Trophoblast cell (in vitro differentiated cells and primary cell): ENCODE measurements at regions not wholly inside any gene's neighbourhood (a gene's known extent, or its start where the extent isn't known, plus 50 kb on each side); places are given as distances from the start of the nearest gene placed in this dataset.

Source experiments
- DNase-seq, 2 donors: peaks; one replicate each; pipeline ENCODE4 v3.0.0-alpha.2; 2016
- H2AFZ ChIP-seq: 2 replicates; pipeline ENCODE4 v1.6.1; 2013; ENCODE audit warnings: low read length, moderate library complexity, mild to moderate bottlenecking; ENCODE audit not compliant: insufficient read depth, poor library complexity
- H2AK5ac ChIP-seq: 2 replicates; pipeline ENCODE4 v1.6.1; 2013; ENCODE audit warnings: mild to moderate bottlenecking, low read length
- H2BK120ac ChIP-seq: 2 replicates; pipeline ENCODE4 v1.6.1; 2013; ENCODE audit warnings: low read length, mild to moderate bottlenecking, moderate library complexity; ENCODE audit not compliant: insufficient read depth, poor library complexity
- H2BK12ac ChIP-seq: 2 replicates; pipeline ENCODE4 v1.6.1; 2013; ENCODE audit warnings: mild to moderate bottlenecking, low read length, moderate library complexity
- H2BK5ac ChIP-seq: 2 replicates; pipeline ENCODE4 v1.6.1; 2013; ENCODE audit warnings: low read length, low read depth, moderate library complexity, mild to moderate bottlenecking; ENCODE audit not compliant: poor library complexity
- H3K14ac ChIP-seq: 2 replicates; pipeline ENCODE4 v1.6.1; 2013; ENCODE audit warnings: mild to moderate bottlenecking, low read length
- H3K18ac ChIP-seq: 2 replicates; pipeline ENCODE4 v1.6.1; 2013; ENCODE audit warnings: mild to moderate bottlenecking, low read length
- H3K23ac ChIP-seq: 2 replicates; pipeline ENCODE4 v1.6.1; 2013; ENCODE audit warnings: low read length
- H3K27ac ChIP-seq: 2 replicates; pipeline ENCODE4 v1.5.1; 2013; ENCODE audit warnings: low read depth, mild to moderate bottlenecking, inconsistent platforms, low read length, moderate library complexity
- H3K27me3 ChIP-seq: 2 replicates; pipeline ENCODE4 v1.6.1; 2013; ENCODE audit warnings: inconsistent platforms, mild to moderate bottlenecking, low read length, moderate library complexity; ENCODE audit not compliant: insufficient read depth
- H3K36me3 ChIP-seq, 2 experiments: 1 replicate in 1 of 2; 2 replicates in 1 of 2; pipeline ENCODE4 v1.6.1; 2013; ENCODE audit warnings: low read length in 2 of 2, mild to moderate bottlenecking in 2 of 2, moderate library complexity in 1 of 2; ENCODE audit not compliant: insufficient read depth in 2 of 2, control insufficient read depth in 1 of 2
- H3K4ac ChIP-seq: 2 replicates; pipeline ENCODE4 v1.6.1; 2013; ENCODE audit warnings: low read depth, mild to moderate bottlenecking, low read length, moderate library complexity
- H3K4me1 ChIP-seq, 2 experiments: 1 replicate in 1 of 2; 2 replicates in 1 of 2; pipeline ENCODE4 v1.6.1; 2013; ENCODE audit warnings: low read length in 2 of 2, mild to moderate bottlenecking in 2 of 2, moderate library complexity in 1 of 2; ENCODE audit not compliant: insufficient read depth in 2 of 2, control insufficient read depth in 1 of 2
- H3K4me2 ChIP-seq: 2 replicates; pipeline ENCODE4 v1.6.1; 2013; ENCODE audit warnings: inconsistent platforms, mild to moderate bottlenecking, low read length, moderate library complexity
- H3K4me3 ChIP-seq: 2 replicates; pipeline ENCODE4 v1.5.1; 2013; ENCODE audit warnings: mild to moderate bottlenecking, low read depth, low read length, inconsistent platforms
- H3K79me1 ChIP-seq: one replicate; pipeline ENCODE4 v1.6.1; 2013; ENCODE audit warnings: low read length
- H3K79me2 ChIP-seq: 2 replicates; pipeline ENCODE4 v1.6.1; 2013; ENCODE audit warnings: low read length, mild to moderate bottlenecking; ENCODE audit not compliant: control insufficient read depth, insufficient read depth, poor library complexity
- H3K9ac ChIP-seq: 2 replicates; pipeline ENCODE4 v1.6.1; 2013; ENCODE audit warnings: mild to moderate bottlenecking, low read length
- H3K9me3 ChIP-seq: 2 replicates; pipeline ENCODE4 v1.6.1; 2013; ENCODE audit warnings: low read depth, mild to moderate bottlenecking, control low read depth, inconsistent platforms, low read length; ENCODE audit not compliant: insufficient read depth
- H4K12ac ChIP-seq: 2 replicates; pipeline ENCODE4 v1.6.1; 2013; ENCODE audit warnings: low read depth, mild to moderate bottlenecking, low read length, moderate library complexity
- H4K8ac ChIP-seq: 2 replicates; pipeline ENCODE4 v1.6.1; 2013; ENCODE audit warnings: low read depth, mild to moderate bottlenecking, low read length, moderate library complexity
- H4K91ac ChIP-seq: one replicate; pipeline ENCODE4 v1.6.1; 2013; ENCODE audit warnings: low read depth, mild to moderate bottlenecking, low read length, moderate library complexity
- WGBS: extraction: QIAGEN DNeasy Blood & Tissue Kit; methylation state at CpG from one replicate; pipeline ENCODE4 v1.1.7; 2013; ENCODE audit warnings: missing lambda C conversion rate; ENCODE audit not compliant: insufficient read length, insufficient coverage; ENCODE audit errors: extremely low coverage; 5-methylcytosine and 5-hydroxymethylcytosine counted together

- H2BK12ac ChIP-seq: no peak overlapping the region
- no CpG with 5 or more reads among the region's 1 CpG for WGBS
Measured at GRCh38 chr6:56772737-56773184, 130.1 kb upstream of the DST start.

GRCh38 chr6:56771929-56772607 lies 129.4 kb upstream of the DST start:
- Histone ChIP-seq H3K18ac (no peak overlapping the region), H2AK5ac (no peak overlapping the region), H2BK120ac (no peak overlapping the region), H2BK12ac (no peak overlapping the region), H2AFZ (no peak overlapping the region), H2BK5ac (no peak overlapping the region), H3K4me2 (no peak overlapping the region), H3K4me3 (no peak overlapping the region), H3K79me1 (peaks cover 2% of the 10 kb centered on the region), H3K14ac (no peak overlapping the region), H4K8ac (no peak overlapping the region), H3K4ac (no peak overlapping the region), H3K9ac (no peak overlapping the region), H3K23ac (no peak overlapping the region), H3K27me3 (no peaks in the 10 kb centered on the region), H3K27ac (no peak overlapping the region), H4K91ac (no peak overlapping the region), H4K12ac (no peak overlapping the region), H3K36me3 (no peaks in the 10 kb centered on the region), H3K79me2 (no peaks in the 10 kb centered on the region), H3K9me3 (no peaks in the 10 kb centered on the region), H3K4me1 (peaks cover 4 to 8% of the 10 kb centered on the region in 2 experiments)
- no CpG with 5 or more reads among the region's 7 CpGs for WGBS
- DNase-seq: no peak

More at GRCh38 chr6:56772737-56773184, 130.1 kb upstream of the DST start:
- Histone ChIP-seq H3K36me3 (no peaks in the 10 kb centered on the region), H3K18ac (no peak overlapping the region), H2BK120ac (no peak overlapping the region), H2BK5ac (no peak overlapping the region), H4K12ac (no peak overlapping the region), H2AK5ac (no peak overlapping the region), H3K9ac (no peak overlapping the region), H3K79me1 (peaks cover under 1% of the 10 kb centered on the region), H2AFZ (no peak overlapping the region), H3K27ac (no peak overlapping the region), H3K4me2 (no peak overlapping the region), H4K8ac (no peak overlapping the region), H3K9me3 (no peaks in the 10 kb centered on the region), H4K91ac (no peak overlapping the region), H3K23ac (no peak overlapping the region), H3K14ac (no peak overlapping the region), H3K4me3 (no peak overlapping the region), H3K79me2 (no peaks in the 10 kb centered on the region), H3K4ac (no peak overlapping the region), H3K4me1 (peaks cover 2 to 5% of the 10 kb centered on the region in 2 experiments), H3K27me3 (no peaks in the 10 kb centered on the region)
- DNase-seq: no peak

GRCh38 chr6:56771189-56771588 lies 128.5 kb upstream of the DST start:
- Histone ChIP-seq H3K4me3 (no peak overlapping the region), H4K91ac (no peak overlapping the region), H4K8ac (no peak overlapping the region), H3K79me2 (no peaks in the 10 kb centered on the region), H4K12ac (no peak overlapping the region), H3K27ac (no peak overlapping the region), H3K27me3 (no peaks in the 10 kb centered on the region), H3K79me1 (peaks cover 2% of the 10 kb centered on the region), H2AFZ (no peak overlapping the region), H2AK5ac (no peak overlapping the region), H3K14ac (no peak overlapping the region), H3K4me1 (peaks cover 9 to 11% of the 10 kb centered on the region in 2 experiments), H3K9me3 (no peaks in the 10 kb centered on the region), H2BK12ac (no peak overlapping the region), H3K4me2 (no peak overlapping the region), H3K36me3 (no peaks in the 10 kb centered on the region), H2BK5ac (no peak overlapping the region), H3K4ac (no peak overlapping the region), H3K23ac (no peak overlapping the region), H3K18ac (no peak overlapping the region), H3K9ac (no peak overlapping the region), H2BK120ac (no peak overlapping the region)
- DNase-seq: no peak

- no CpG with 5 or more reads among the region's 2 CpGs for WGBS
- no peak overlapping the region for H2AK5ac ChIP-seq
- H3K4me1 ChIP-seq: peaks cover 9 to 11% of the 10 kb centered on the region in 2 experiments
- H2BK120ac ChIP-seq: no peak overlapping the region
- H3K36me3 ChIP-seq: no peaks in the 10 kb centered on the region
- no peak overlapping the region for H3K27ac ChIP-seq
- H2AFZ ChIP-seq: no peak overlapping the region
- H3K14ac ChIP-seq: no peak overlapping the region
- H3K18ac ChIP-seq: no peak overlapping the region
- H3K4me2 ChIP-seq: no peak overlapping the region
- DNase-seq: no peak
- no peaks in the 10 kb centered on the region for H3K27me3 ChIP-seq
- no peak overlapping the region for H2BK12ac ChIP-seq
- no peak overlapping the region for H3K4ac ChIP-seq
- H4K8ac ChIP-seq: no peak overlapping the region
- no peak overlapping the region for H4K91ac ChIP-seq
- no peak overlapping the region for H3K4me3 ChIP-seq
- H2BK5ac ChIP-seq: no peak overlapping the region
- no peaks in the 10 kb centered on the region for H3K9me3 ChIP-seq
- no peak overlapping the region for H4K12ac ChIP-seq
- no peaks in the 10 kb centered on the region for H3K79me2 ChIP-seq
- peaks cover 2% of the 10 kb centered on the region for H3K79me1 ChIP-seq
- no peak overlapping the region for H3K9ac ChIP-seq
- no peak overlapping the region for H3K23ac ChIP-seq
Measured at GRCh38 chr6:56770011-56770520, 127.4 kb upstream of the DST start.
